ENCODE measurements at regions not wholly inside any gene's neighbourhood (a gene's known extent, or its start where the extent isn't known, plus 50 kb on each side); places are given as distances from the start of the nearest gene placed in this dataset.

DNA sequence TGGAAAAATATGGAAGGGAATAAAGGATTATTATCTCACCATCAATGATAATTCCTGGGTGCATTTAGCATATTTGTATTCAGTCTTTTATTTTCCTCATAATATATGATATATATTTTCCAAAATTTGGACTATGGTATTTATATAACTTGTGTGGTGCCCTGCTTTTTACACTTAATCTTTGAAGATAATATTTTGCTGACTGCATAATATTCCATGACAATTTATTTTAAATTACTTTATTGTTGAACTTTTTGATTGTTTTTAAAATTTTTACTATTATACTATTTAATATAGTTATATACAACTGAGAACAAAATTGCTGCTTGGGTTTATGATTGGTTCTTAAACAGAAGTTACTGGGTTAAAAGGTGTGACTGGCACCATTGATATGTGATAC is 212.3 kb downstream of the TTC6 start:
- Histone ChIP-seq H3K27me3 (ENCODE audit: control insufficient read depth in 2 of 2, insufficient read depth in 2 of 2, low read length in 2 of 2) (no peaks in the 10 kb centered on the region), H3K4me1 (ENCODE audit: control insufficient read depth in 1 of 2, insufficient read depth in 2 of 2, low read length in 2 of 2) (no peaks in the 10 kb centered on the region), H2AFZ (ENCODE audit: insufficient read depth, low read depth, low read length, poor library complexity, severe bottlenecking) (no peak overlapping the region), H4K20me1 (ENCODE audit: insufficient read depth, low read length) (no peaks in the 10 kb centered on the region), H3K9me3 (replicated peaks in 1 of 2; ENCODE audit: control insufficient read depth in 1 of 2, insufficient read depth in 1 of 2, low read length in 2 of 2) (no peaks in the 10 kb centered on the region), H3K27ac (ENCODE audit: low read depth in 1 of 2, low read length in 2 of 2) (no peak overlapping the region), H3K79me2 (ENCODE audit: insufficient read depth, low read length) (no peaks in the 10 kb centered on the region), H3K4me2 (replicated peaks; ENCODE audit: extremely low read depth, low read length, poor library complexity, severe bottlenecking) (no peak overlapping the region), H3K36me3 (replicated peaks in 1 of 2; ENCODE audit: control insufficient read depth in 1 of 2, insufficient read depth in 2 of 2, low read length in 2 of 2) (no peaks in the 10 kb centered on the region), H3K4me3 (replicated peaks in 1 of 3; ENCODE audit: low read depth in 2 of 3, low read length in 3 of 3) (no peak overlapping the region), H3K9ac (ENCODE audit: insufficient read depth, low read length, poor library complexity, severe bottlenecking) (no peak overlapping the region)
- H3K27me3 Mint-ChIP-seq (ENCODE audit: low read depth in 3 of 3), result peaks cover 0 to 1% (median 0%) of the 10 kb centered on the region in 3 donors
- no peaks in the 10 kb centered on the region for H3K4me1 Mint-ChIP-seq
- H3K36me3 Mint-ChIP-seq, result no peaks in the 10 kb centered on the region
- intact Hi-C loops (cut with micrococcal nuclease), result no loop called here
- peaks cover 0 to 4% (median 3%) of the 10 kb centered on the region in 7 donors for H3K9me3 Mint-ChIP-seq
- no peak overlapping the region for H3K4me3 Mint-ChIP-seq
- TF ChIP-seq, protein P1, sequence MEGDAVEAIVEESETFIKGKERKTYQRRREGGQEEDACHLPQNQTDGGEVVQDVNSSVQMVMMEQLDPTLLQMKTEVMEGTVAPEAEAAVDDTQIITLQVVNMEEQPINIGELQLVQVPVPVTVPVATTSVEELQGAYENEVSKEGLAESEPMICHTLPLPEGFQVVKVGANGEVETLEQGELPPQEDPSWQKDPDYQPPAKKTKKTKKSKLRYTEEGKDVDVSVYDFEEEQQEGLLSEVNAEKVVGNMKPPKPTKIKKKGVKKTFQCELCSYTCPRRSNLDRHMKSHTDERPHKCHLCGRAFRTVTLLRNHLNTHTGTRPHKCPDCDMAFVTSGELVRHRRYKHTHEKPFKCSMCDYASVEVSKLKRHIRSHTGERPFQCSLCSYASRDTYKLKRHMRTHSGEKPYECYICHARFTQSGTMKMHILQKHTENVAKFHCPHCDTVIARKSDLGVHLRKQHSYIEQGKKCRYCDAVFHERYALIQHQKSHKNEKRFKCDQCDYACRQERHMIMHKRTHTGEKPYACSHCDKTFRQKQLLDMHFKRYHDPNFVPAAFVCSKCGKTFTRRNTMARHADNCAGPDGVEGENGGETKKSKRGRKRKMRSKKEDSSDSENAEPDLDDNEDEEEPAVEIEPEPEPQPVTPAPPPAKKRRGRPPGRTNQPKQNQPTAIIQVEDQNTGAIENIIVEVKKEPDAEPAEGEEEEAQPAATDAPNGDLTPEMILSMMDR (IDR thresholded peaks at IDR 0.05), result no peak
- no peak for DNase-seq
- no peak overlapping the region for H3K27ac Mint-ChIP-seq

DNA sequence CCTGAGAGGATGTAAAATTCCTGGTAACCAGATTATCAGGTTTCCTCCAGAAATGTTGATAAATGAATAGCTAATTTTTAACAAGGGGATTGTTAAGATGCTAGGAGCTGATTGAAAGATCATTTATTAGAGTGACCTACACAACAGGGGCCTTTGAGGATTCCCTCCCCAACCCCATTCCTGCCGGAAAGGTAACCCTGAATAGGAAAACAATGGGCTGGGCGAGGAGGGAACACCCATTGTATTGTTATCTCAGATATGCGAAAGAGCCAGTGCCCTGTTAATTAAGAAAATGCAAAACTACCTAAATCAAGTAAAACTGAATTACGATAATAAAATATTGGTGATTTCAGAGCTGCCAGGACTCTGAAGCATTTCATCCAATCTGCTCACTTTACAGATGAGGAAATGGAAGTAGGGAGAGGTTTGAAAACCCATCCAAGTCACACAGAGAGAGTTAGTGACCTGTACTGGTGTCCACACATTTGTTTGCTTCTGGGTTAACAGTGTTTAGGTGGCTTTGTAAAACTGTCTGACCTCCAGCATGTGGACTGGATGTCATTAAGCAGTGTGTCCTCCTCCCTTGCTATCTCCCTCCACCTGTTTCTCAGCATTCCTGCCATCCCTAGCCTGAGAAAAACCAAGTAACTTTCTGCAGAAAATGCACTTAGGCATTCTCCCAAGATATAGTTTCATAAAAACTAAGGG is 214.8 kb downstream of the TTC6 start:
- no peaks in the 10 kb centered on the region for H3K27me3 ChIP-seq (ENCODE audit: control insufficient read depth in 2 of 2, insufficient read depth in 2 of 2, low read length in 2 of 2)
- no peak overlapping the region for H3K27ac Mint-ChIP-seq
- WGBS (ENCODE audit: insufficient coverage), result no CpG with 5 or more reads among the region's 4 CpGs
- TF ChIP-seq, protein P1 (IDR thresholded peaks at IDR 0.05), result no peak
- H3K4me3 Mint-ChIP-seq, result no peak overlapping the region
- H3K36me3 ChIP-seq (replicated peaks in 1 of 2; ENCODE audit: control insufficient read depth in 1 of 2, insufficient read depth in 2 of 2, low read length in 2 of 2), result no peaks in the 10 kb centered on the region
- intact Hi-C loops (cut with micrococcal nuclease), result no loop called here
- H3K36me3 Mint-ChIP-seq, result no peaks in the 10 kb centered on the region
- H3K9me3 Mint-ChIP-seq, result peaks cover 0 to 4% (median 0%) of the 10 kb centered on the region in 7 donors
- H3K9me3 ChIP-seq (replicated peaks in 1 of 2; ENCODE audit: control insufficient read depth in 1 of 2, insufficient read depth in 1 of 2, low read length in 2 of 2), result no peaks in the 10 kb centered on the region
- H2AFZ ChIP-seq (ENCODE audit: insufficient read depth, low read depth, low read length, poor library complexity, severe bottlenecking), result no peak overlapping the region
- no peaks in the 10 kb centered on the region for H4K20me1 ChIP-seq (ENCODE audit: insufficient read depth, low read length)
- H3K4me1 ChIP-seq (ENCODE audit: control insufficient read depth in 1 of 2, insufficient read depth in 2 of 2, low read length in 2 of 2), result no peaks in the 10 kb centered on the region
- H3K27ac ChIP-seq (ENCODE audit: low read depth in 1 of 2, low read length in 2 of 2), result no peak overlapping the region
- no peaks in the 10 kb centered on the region for H3K4me1 Mint-ChIP-seq
- no peak overlapping the region for H3K4me2 ChIP-seq (replicated peaks; ENCODE audit: extremely low read depth, low read length, poor library complexity, severe bottlenecking)
- H3K27me3 Mint-ChIP-seq (ENCODE audit: low read depth in 3 of 3), result peaks cover 0 to 1% (median 0%) of the 10 kb centered on the region in 3 donors
- H3K9ac ChIP-seq (ENCODE audit: insufficient read depth, low read length, poor library complexity, severe bottlenecking), result no peak overlapping the region
- no peak overlapping the region for H3K4me3 ChIP-seq (replicated peaks in 1 of 3; ENCODE audit: low read depth in 2 of 3, low read length in 3 of 3)
- no peaks in the 10 kb centered on the region for H3K79me2 ChIP-seq (ENCODE audit: insufficient read depth, low read length)
- DNase-seq, result no peak

Measured in CD14-positive monocyte (primary cell).